Stimulated activated naive CD4-positive, alpha-beta T cell (primary cell): ENCODE measurements at regions not wholly inside any gene's neighbourhood (a gene's known extent, or its start where the extent isn't known, plus 50 kb on each side); places are given as distances from the start of the nearest gene placed in this dataset.

ENCODE experiments used
- DNase-seq, 6 experiments: peaks; one replicate each; lab custom pipeline; 2025; lab: John Stamatoyannopoulos, UW

DNA sequence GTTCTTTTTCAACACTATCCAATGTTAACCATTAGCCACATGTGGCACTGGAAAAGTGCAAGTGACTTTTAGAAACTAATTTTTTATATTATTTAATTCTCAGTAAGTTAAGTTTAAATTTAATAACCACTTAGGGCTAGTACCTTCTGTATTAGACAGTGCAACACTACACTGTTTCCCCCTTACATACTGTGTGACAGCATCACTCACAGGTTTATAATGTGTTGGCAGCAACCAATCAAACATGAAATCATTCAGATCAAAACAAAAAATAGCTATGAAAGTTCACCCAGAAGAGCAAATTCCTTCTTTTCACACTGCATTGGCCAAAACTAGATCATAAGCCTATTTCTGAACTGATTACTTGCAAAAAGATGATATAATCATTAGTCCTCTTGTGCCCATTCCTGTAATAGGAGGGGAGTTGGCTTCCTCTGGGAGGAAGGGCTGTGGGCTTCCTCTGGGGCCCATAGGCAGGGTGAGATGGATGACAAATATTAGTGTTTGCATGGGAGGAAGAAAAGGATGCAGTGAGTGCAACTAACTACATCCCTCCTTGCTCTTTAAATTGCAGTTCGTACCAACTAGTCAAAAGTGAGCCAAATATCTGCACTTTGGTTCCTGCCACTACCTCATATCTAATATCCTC is 708.1 kb upstream of the RGMB start:
- no peak for DNase-seq

DNA sequence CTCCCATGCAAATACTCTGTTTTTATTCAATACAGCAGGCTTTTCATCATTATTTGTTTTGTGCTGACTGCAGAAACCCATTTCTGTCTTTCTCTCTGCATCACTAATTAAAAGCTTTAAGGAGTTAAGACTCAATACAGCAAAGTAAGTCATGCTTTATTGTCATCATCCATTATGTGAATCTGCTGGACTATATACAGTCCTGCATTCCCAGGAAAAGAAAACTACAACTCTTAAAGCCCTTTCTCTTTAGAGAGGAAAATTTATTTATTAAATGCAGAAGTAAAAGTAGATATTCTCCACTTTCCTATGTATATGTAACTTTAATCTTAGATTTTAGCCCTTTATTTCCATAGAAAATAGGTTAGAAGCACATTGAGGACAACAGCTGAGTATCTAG is 706.6 kb upstream of the RGMB start:
- no peak for DNase-seq

DNA sequence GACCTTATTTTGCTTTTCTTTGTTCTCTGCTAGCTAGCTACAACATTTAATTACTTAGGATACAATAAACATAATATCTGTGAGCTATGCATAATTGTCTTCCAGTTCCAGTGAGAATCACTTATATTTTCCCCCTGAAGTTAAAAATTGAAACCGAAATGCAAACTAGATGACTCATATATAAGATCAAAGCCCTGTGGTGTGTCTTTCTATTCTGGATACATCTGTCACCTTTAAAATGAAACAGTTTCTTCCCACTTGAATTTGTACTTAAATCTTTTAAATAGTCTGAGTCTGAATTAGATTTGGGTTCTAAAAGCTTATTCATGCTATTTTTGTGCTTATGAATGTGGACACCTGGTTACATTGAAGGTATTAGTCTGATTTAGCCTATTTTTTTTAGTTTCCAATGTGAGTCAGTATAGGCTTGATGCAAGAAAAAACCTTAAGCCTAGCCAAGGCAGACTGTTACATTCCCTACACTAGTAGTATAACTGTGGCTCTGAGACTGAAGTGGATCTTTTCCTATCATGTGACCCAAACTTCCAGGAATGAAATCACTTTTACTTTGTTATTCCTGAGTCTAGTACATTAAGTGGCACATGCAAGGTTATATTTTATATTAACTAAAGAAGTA is 703.5 kb upstream of the RGMB start:
- DNase-seq = no peak

DNA sequence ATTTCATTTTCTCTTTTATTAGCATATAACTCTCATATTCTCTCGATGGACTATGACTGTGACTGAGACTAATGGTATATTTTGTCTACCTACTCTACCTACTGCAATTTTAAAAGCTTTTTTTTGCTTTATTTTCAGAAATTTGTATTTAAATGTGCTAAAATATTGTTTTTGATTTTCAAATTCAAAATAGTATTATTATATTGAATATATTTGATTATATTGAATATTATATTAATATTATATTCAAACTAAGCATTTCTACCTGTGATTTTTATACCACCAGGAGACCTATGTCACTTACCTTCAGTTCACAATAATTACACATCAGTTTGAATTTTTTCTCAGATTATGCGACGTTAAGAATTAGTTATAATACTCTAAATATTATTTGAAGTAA is 700.5 kb upstream of the RGMB start:
- no peak for DNase-seq

DNA sequence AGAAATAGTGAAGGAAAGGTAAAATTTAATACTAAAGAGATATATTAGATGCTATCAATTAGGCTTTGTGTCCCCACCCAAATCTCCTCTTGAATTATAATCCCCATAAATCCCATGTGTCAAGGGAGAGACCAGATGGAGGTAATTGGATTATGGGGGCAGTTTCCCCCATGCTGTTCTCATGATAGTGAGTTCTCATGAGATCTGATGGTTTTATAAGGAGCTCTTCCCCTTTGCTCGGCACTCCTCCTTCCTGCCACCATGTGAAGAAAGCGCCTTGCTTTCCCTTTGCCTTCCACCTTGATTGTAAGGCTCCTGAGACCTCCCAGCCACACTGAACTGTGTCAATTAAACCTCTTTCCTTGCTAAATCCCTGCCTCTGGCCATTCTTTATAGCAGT is 697.0 kb upstream of the RGMB start:
- no peak for DNase-seq

DNA sequence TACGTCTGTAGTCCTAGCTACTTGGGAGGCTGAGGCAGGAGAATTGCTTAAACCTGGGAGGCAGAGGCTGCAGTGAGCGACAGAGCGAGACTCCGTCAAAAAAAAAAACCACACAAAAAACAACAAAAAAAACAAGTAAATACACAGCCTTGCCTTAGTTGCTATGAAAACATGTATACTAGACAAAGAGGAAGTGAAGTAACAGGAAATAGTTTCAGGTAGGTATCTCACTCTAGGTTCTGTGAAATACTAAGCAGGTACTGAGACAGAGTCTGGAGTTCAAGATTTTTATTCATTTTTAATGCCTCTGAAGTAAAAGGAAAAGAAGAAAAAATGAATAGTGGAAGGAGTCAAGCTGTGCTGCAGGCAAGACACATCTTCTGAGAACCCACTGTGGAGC is 687.9 kb upstream of the RGMB start:
- DNase-seq = no peak

DNA sequence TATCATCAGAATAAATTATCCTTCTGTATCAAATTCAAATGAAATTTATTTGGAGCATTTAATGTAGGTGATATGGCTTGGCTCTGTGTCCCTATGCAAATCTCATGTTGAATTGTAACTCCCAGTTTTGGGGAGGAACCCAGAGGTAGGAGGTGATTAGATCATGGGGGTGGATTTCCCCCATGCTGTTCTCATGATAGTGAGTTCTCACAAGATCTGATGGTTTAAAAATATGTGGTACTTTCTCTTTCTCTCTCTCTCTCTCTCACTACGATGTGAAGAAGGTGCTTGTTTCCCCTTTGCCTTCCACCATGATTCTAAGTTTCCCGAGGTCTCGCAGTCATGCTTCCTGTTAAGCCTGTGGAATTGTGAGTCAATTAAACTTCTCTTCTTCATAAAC is 678.4 kb upstream of the RGMB start:
- DNase-seq = no peak

DNA sequence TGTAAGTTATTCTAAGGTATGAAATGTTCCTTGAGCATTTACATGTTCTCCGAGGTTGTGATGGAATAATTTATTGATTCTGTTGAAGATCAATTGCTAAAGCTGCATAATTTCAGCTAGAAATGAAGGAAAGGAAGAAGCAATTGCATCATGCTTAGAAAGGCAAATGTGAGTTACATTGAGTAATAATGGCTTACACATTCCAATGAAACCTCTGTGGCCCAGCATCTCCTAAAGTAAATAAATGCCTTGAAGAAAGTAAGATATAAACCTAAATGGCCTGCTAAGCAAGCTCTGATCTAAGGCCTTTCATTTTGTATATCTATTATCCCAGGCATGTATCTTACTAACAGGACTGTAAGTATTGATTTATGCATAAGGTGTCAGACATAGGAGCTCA is 677.3 kb upstream of the RGMB start:
- DNase-seq = no peak

DNA sequence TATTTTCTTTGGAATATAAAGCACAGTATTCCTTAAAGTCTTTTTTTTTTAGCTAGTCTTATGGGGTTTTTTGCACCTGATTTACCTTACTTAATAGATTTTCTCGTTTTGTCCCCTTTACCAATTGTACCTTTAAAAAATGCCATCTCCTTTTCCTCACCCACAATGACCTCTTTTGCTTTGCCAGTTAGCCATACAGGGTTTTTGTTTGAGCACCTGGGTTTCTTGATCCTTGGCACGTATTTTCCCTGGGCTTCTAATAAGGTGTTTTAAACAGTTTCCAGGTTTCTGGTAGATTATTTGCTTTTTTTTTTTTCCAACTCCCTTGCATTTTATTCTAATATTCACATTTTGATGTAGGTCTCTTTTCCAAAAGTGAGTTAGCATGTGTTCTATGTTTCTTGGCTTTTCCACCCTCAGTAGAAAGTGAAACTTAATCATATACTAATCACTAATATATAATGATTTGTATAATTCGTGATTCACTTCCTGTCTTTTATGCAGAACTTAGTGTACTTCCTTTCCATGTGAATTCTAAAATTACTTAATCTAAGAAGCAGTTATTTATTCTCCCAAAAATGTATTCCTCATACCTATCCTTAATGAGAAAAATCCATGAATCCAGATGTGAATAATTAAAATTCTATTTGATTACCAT is 673.9 kb upstream of the RGMB start:
- DNase-seq = no peak

DNA sequence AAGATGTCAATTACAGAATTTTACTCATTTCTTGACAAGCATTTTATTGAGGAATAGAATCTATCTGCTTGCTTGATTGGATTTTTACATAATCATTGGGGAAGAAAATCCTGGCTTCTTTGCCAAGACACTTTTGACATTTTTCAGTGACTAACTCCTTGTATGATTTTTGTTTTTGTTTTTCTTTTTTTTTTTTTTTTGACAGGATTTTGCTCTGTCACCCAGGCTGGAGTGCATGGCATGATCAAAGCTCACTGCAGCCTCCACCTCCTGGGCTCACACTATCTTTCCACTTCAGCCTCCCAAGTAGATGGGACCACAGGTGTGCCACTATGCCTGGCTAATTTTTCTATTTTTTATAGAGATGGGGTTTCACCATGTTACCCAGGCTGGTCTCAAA is 672.3 kb upstream of the RGMB start:
- no peak for DNase-seq

DNA sequence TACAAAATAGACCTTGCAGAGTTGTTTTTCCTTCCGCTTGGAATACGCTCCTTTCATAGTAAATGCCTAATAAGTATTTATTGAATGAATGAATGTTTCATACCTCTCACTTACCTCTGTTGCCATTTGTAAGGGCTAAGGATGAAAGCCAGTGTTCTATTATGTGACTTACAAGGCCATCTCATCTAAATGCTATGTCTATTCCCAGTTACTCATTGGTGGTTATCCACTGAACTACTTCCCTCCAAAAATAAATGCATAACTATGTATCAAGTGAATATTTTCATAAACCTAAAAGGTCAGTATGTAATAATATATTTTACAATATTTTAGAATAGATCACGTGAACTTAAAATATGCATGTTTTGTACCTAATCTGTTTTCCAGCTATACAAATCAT is 670.5 kb upstream of the RGMB start:
- DNase-seq = no peak

DNA sequence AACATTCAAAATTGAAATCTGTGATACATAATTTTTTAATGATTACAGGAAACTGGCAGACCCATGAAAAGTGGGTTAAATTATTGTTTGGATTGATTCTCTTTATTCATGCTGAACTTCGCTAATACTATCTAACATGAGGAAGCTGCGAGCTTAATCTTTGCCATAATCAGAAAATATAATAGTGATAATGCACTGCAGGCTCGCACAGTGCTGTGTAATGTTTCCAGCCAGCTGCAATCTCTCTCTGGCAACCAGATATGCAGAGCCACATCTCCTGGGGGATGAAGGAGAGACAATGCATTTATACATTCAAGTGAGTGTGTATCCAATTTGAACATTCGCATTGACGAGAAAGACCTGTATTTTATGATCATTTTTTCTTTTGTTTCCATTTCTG is 669.7 kb upstream of the RGMB start:
- no peak for DNase-seq

DNA sequence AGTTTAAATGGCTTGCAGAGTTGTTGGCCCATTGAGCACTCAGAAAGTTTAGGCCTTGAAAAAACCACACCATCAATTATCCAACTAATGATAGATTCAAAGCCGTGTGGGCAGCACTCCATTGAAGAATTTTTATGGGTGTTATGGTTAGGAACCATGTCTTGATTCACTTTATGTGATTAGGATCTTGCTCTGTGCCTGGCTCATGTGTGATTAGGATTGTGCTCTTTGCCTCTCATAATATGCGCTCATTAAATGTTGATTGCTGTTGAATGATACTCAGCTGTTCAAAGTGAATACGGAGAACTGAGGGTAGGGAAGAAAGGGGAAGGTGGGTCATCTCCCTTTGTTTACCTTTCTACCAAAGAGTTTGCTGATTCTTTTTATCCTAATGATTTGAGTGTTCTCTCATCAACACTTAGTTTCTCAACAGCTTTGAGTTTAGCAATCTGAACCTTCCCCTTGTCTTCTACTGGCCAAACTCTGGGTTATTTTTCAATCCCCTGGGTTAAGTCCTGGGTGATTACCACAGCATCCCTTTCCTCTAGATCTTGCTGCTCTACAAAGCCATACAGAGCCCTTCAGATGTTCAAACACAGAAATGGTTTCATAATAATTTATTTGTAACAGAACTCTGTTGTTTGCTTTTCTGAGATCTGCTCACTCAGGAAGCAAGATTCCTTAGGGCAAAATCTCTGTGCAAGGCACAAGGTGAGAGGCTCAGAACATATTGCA is 668.8 kb upstream of the RGMB start:
- DNase-seq = no peak

DNA sequence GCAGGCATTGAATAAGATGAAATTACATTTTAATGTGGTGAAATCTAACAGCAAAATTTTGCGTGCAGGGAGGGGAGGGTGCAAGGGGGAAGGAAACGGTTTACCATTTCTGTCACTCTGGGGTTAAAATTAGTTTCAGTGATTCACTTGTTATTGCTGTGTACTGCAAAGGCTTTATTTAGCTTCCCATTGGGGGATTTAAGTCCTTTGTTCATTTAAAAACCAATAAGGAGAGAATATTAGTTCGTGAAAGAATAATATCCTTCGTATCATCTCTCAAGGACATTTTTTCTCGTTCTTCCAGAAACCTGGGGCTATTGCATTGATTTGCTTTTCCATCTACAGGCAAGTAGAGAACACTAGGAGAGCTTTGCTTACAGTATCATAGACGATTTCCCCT is 667.8 kb upstream of the RGMB start:
- no peak for DNase-seq

DNA sequence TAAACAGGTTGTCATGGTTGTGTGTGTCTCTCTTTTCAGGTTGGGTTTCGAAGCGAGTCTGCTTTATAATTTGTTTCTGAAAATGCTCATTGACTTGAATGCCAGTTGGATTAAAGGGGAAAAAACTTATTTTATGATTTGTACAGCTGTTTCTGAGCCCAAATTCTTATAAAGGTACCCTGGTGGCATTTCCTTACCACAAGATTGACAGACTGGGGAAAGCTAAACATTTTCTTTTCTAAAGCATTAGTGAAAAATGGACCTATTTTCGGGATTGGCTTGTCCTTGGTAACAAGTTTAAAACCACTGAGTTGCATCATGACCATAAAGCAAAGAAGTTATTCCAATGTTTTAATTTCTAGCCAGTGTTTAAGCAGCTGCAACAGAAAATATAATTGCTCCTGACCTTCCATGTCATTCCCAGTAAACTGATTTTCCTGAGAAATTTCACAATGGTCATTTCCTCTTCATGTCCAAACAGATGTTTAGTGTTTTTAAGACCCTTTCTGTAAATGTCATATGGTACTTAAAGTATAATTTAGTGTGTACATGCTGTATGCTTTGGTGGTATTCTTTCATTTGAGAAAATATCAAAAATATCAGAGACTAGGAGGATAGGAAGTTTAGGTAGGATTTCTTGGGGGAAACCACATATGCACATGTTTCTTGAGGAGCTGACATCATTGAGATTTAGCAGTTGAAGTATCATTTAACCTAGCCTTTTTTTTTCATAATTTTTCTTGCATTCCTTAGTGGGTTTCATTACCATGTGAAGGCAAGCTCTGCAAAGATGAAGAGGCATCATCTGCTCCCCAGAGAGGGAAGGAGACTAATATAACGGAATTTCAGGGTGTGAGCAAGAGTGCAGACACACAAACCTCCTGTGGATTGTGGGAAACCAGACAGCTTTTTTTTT is 667.1 kb upstream of the RGMB start:
- DNase-seq = no peak

DNA sequence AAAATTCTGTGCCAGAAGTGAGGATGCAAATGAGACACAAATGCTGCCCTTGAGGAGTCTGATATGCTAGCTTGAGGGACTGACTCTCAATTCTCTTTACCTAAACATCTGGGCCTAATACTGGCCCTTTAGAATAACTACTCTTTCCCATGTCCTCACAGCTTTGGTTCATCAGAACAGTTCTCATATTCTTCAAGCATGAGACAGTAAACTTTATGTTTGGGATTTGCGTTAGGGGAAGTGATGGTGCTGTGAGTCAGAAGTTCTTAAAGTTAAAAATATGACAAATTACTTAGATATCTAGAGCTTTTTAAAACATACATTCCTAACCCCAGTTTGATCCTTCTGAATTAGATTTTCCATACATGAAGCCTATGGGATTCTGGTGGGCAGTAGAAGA is 665.0 kb upstream of the RGMB start:
- DNase-seq = no peak

DNA sequence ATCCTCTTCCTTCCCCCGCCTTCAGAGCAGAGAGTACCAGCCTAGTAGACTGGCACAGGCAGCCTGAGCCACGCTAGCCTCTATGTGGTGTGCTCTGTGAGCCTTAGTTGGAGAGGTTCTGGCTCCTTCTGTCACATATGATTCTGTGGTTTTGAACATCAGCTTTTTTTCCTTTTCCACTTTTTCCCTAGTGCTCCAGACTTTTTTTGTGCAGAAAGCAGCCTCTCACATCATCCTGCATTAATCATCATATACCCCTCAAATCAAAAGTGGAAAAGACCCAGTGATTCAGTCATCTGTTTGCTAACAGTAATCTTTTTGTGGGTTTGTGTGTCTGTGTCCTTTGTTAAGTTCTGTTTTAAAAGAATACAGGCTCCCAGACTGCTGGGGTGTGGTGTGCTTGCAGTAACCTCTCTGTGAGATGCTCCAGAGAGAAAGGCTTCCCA is 663.9 kb upstream of the RGMB start:
- DNase-seq = no peak

DNA sequence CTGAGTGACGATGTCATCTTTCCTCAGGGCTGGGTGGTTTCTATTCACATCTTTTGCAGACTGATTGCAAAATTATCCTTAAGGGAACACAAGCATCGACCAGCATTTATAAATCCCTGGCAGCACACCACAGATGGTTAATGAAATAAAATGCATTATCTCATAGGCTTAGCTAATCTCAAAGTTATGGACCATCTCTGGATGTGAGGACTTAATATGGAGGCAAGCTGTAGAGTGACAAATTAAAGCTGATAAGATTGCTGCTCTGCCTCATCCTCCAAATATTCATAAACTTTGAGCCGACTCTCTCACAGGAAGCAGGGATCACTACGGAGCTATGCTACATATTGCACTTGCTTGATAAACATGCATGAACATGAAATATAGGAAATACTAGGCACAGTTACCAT is 663.2 kb upstream of the RGMB start:
- DNase-seq = no peak

DNA sequence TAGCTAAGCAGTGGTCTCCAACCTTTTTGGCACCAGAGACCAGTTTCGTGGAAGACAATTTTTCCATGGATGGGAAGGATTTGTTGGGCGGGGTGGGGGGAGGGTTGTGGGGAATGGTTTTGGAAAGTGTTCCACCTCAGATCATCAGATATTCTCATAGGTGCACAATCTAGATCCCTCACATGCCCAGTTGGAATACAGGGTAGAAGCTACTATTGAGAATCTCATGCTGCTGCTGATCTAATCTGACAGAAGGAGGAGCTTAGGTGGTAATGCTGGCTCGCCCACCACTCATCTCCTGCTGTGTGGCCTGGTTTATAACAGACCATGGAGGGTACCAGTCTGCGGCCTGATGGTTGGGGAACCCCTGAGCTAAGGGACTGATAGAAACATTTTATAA is 662.7 kb upstream of the RGMB start:
- no peak for DNase-seq

DNA sequence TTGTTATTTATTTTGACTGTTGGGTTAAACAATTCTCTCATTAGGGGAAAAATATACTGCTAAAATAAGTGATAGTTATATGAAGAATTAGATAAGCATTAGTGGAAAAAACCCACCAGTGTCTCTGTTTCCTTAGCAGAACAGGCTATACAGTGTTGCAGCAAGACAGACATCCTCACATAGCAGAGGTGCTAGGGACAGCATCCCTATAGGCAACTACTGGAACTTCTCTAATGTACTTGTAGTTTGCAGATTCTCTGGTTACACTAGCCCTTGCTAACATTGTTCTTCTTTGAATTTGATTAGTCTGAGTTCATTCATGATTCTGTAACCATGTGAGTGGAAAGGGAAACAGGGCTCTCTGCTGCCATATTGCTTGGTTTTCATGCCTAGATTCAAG is 661.8 kb upstream of the RGMB start:
- DNase-seq = no peak

DNA sequence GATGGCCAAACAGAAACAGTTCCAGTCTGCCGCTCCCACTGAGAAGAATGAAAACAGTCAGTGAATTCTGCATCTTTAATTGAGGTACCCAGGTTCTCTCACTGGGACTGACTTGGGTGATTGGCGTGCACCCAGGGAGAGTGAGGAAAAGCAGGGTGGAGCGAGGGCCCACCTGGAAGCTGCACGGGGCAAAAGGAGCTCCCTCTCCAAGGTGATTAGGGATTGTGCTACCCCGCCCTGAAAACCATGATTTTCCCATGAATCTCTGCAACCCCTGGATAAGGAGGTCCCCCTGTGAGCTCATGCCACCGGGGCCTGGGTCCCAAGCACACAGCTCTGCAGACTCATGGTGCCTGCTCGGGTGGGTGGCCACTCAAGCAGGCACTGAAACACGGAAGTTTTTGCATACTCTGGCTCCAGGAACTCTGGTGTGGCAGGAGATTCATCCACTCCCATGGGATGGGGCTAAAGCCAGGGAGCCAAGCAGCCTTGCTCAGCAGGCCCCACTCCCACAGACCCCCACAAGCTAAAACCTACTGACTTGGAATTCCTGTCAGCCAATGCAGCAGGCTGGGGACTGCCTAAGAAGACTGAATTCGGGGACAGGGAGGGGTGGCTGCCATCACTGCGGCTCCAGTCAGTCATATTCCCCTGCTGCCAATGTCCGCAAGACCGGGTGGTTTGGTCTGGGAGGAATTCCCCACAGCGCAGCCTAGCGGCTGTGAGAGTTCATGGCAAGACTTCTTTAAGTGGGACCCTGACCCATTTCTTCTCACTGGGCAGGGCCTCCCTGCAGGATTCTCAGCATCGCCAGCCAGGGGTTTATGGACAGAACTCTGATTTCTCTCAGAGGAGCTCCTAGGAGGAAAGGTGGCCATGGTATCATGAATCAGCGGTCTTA is 652.2 kb upstream of the RGMB start:
- DNase-seq = no peak
